K562 (cell line): ENCODE measurements at regions not wholly inside any gene's neighbourhood (a gene's known extent, or its start where the extent isn't known, plus 50 kb on each side); places are given as distances from the start of the nearest gene placed in this dataset.

ENCODE experiments used
- ATAC-seq: fragments of 200-7000 bp; cut with Tn5 transposase; 3 replicates; pipeline ENCODE4 v1.9.1; 2020; ENCODE audit warnings: moderate library complexity
- BruUV-seq: library from RNA; stranded (reverse); fragments of 400-500 nt; replicated peaks from 2 replicates; lab custom pipeline; 2021; lab: Mats Ljungman, UMichigan
- CTCF ChIA-PET: fragments of 300-600 bp; formaldehyde crosslinking; extraction: SDS; loops from one replicate; lab custom pipeline; 2021; ENCODE audit warnings: low intra/inter-chr PET ratio; lab: Yijun Ruan, JAX
- POLR2A ChIA-PET: fragments of 300-600, 350-650 bp; sonication (Branson Sonifier 250); formaldehyde crosslinking; extraction: SDS; loops from one replicate; lab custom pipeline; 2021; ENCODE audit warnings: antibody characterized with exemption, inconsistent platforms; lab: Yijun Ruan, JAX
- DNase-seq, 4 experiments: peaks; one replicate each; pipeline versions ENCODE4 v3.0.0 to v3.0.0-alpha.2; 2011 to 2018; ENCODE audit warnings: low spot score in 3 of 4, mixed read lengths in 3 of 4; ENCODE audit errors: extremely low read depth in 1 of 4
- FAIRE-seq: peaks from 2 replicates; lab custom pipeline; 2011; peaks lifted over from hg19 to GRCh38; lab: Jason Lieb, UNC
- H2AFZ ChIP-seq: 2 replicates; pipeline ENCODE4 v1.6.0; 2011; ENCODE audit warnings: low read depth, low read length, control low read depth, inconsistent platforms
- H3K27ac ChIP-seq: fragments of 200-600 bp; 3 replicates; pipeline ENCODE4 v1.8.0; 2011; ENCODE audit warnings: low read depth, mild to moderate bottlenecking, control low read depth, inconsistent platforms, low read length, moderate library complexity, mixed read lengths; ENCODE audit errors: extremely low read depth
- H3K27me3 ChIP-seq, 2 experiments: fragments of 300-600 bp in 1 of 2; 2 replicates in 1 of 2; 3 replicates in 1 of 2; pipeline versions ENCODE4 v1.6.0 to v1.8.0; 2011; ENCODE audit warnings: inconsistent platforms in 2 of 2, low read length in 2 of 2, mild to moderate bottlenecking in 1 of 2, mixed read lengths in 1 of 2, moderate library complexity in 1 of 2; ENCODE audit not compliant: control insufficient read depth in 2 of 2, insufficient read depth in 2 of 2
- H3K36me3 ChIP-seq: fragments of 300-600 bp; 3 replicates; pipeline ENCODE4 v1.8.0; 2011; ENCODE audit warnings: mild to moderate bottlenecking, low read length, inconsistent platforms; ENCODE audit not compliant: control insufficient read depth, insufficient read depth
- H3K4me1 ChIP-seq, 2 experiments: fragments of 200-600 bp in 1 of 2; replicated peaks in 1 of 2; 2 replicates in 1 of 2; 3 replicates in 1 of 2; pipeline versions ENCODE4 v1.5.1 to v1.8.0; 2011; ENCODE audit warnings: inconsistent platforms in 2 of 2, low read length in 2 of 2, mild to moderate bottlenecking in 1 of 2, mixed read lengths in 1 of 2, moderate library complexity in 1 of 2; ENCODE audit not compliant: control insufficient read depth in 2 of 2, insufficient read depth in 2 of 2
- H3K4me2 ChIP-seq: 2 replicates; pipeline ENCODE4 v1.6.1; 2011; ENCODE audit warnings: low read length, control low read depth, inconsistent platforms, mixed read lengths; ENCODE audit not compliant: insufficient read depth
- H3K4me3 ChIP-seq: fragments of 200-600 bp; sonication (generic), shearing (Covaris generic); 2 replicates; pipeline ENCODE4 v1.5.1; 2016; ENCODE audit warnings: control low read depth, inconsistent platforms
- H3K79me2 ChIP-seq: fragments of 200-600 bp; 3 replicates; pipeline ENCODE4 v1.8.0; 2011; ENCODE audit warnings: low read length, inconsistent platforms; ENCODE audit not compliant: control insufficient read depth, insufficient read depth
- H3K9ac ChIP-seq, 2 experiments: 2 replicates each; pipeline versions ENCODE4 v1.6.0 to v1.6.1; 2011; ENCODE audit warnings: low read depth in 2 of 2, low read length in 2 of 2, control low read depth in 1 of 2, inconsistent platforms in 1 of 2, mild to moderate bottlenecking in 1 of 2, mixed read lengths in 1 of 2; ENCODE audit not compliant: insufficient read depth in 1 of 2
- H3K9me1 ChIP-seq: one replicate; pipeline ENCODE4 v1.6.0; 2011; ENCODE audit warnings: inconsistent platforms, mild to moderate bottlenecking, low read length, moderate library complexity; ENCODE audit not compliant: control insufficient read depth, insufficient read depth
- H3K9me3 ChIP-seq: replicated peaks from 2 replicates; pipeline ENCODE4 v1.5.1; 2011; ENCODE audit warnings: low read depth, low read length, inconsistent platforms; ENCODE audit not compliant: control insufficient read depth, insufficient read depth
- H4K20me1 ChIP-seq: replicated peaks from 2 replicates; pipeline ENCODE4 v1.6.1; 2011; ENCODE audit warnings: low read length, inconsistent platforms, mixed read lengths; ENCODE audit not compliant: control insufficient read depth, insufficient read depth
- GTF2A2 ChIP-seq: IDR thresholded peaks from 2 replicates; pipeline ENCODE4 v1.6.1; 2016; ENCODE audit warnings: mild to moderate bottlenecking, missing genetic modification characterization, missing compliant biosample characterization
- HDAC1 ChIP-seq, 2 experiments: fragments of 450-650 bp; IDR thresholded peaks; 2 replicates each; pipeline ENCODE4 v1.6.1; 2016 to 2017; ENCODE audit warnings: inconsistent platforms in 1 of 2, mild to moderate bottlenecking in 1 of 2, moderate library complexity in 1 of 2
- SIN3A ChIP-seq, 2 experiments: fragments of 150-350 bp in 1 of 2; IDR thresholded peaks; 2 replicates each; pipeline ENCODE4 v1.6.1; 2011 to 2016; ENCODE audit warnings: borderline replicate concordance in 2 of 2, low read depth in 2 of 2, low read length in 2 of 2, mild to moderate bottlenecking in 2 of 2, moderate library complexity in 2 of 2; ENCODE audit not compliant: control insufficient read depth in 1 of 2
- ZNF124 ChIP-seq: sonication (generic); formaldehyde crosslinking; IDR thresholded peaks from 2 replicates; pipeline ENCODE4 v1.8.1; 2022; ENCODE audit warnings: missing genetic modification reagents
- WGBS: fragments of 100-300 bp; shearing (Covaris generic); methylation state at CpG from one replicate; pipeline ENCODE4 v1.1.6; 2016; ENCODE audit warnings: low coverage, mixed read lengths; ENCODE audit not compliant: insufficient coverage; ENCODE audit errors: missing lambda C conversion rate; 5-methylcytosine and 5-hydroxymethylcytosine counted together
- in situ Hi-C: fragments of 300-500 bp; cut with MboI; formaldehyde crosslinking; loops from 4 replicates; pipeline ENCODE4 v1.15.0; 2018; ENCODE audit warnings: inconsistent platforms, mixed read lengths
- intact Hi-C: fragments of 100-400 bp; cut with micrococcal nuclease; formaldehyde crosslinking; loops from 2 replicates; pipeline ENCODE4 v1.14.2; 2022
- TF ChIP-seq, protein P1 (sequence below): fragments of 450-650 bp; conservative IDR thresholded peaks from 2 replicates; pipeline ENCODE4 v1.6.1; 2016; ENCODE audit warnings: missing genetic modification characterization, low read depth, mild to moderate bottlenecking, control low read depth, missing compliant biosample characterization

DNA sequence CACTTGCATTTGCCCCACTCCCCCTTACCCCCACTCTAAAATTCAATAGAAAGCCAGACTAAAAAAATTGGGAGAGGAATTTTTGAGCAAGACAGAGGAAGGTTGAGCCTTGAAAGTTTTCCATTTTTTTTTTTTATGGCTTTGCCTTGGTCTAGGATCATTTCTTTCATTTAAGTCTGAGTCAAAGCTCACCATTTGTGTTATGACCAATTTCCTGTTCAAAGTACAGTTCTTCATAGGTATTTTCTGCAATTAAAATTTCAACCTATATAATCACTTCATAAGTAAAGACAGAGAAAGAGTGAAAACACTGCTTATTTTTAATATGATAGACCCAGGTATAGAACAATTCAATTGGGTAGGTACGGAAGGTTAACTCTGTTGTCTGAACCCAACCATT lies 436.6 kb upstream of the ADGRL2 start:
- 0 out of 2 replicates have a peak, but pooled peaks cover 2% of the 10 kb centered on the region for H3K9me3 ChIP-seq
- no TSS peak for BruUV-seq
- no peaks in the 10 kb centered on the region for H4K20me1 ChIP-seq
- ATAC-seq, result no peak
- H3K9me1 ChIP-seq, result no peaks in the 10 kb centered on the region
- no peak overlapping the region for H3K4me2 ChIP-seq
- TF ChIP-seq, protein P1, sequence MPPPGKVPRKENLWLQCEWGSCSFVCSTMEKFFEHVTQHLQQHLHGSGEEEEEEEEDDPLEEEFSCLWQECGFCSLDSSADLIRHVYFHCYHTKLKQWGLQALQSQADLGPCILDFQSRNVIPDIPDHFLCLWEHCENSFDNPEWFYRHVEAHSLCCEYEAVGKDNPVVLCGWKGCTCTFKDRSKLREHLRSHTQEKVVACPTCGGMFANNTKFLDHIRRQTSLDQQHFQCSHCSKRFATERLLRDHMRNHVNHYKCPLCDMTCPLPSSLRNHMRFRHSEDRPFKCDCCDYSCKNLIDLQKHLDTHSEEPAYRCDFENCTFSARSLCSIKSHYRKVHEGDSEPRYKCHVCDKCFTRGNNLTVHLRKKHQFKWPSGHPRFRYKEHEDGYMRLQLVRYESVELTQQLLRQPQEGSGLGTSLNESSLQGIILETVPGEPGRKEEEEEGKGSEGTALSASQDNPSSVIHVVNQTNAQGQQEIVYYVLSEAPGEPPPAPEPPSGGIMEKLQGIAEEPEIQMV, result no peak
- TF ChIP-seq GTF2A2 (no peak), SIN3A (IDR thresholded peaks at IDR 0.05; ENCODE audit: borderline replicate concordance in 2 of 2, control insufficient read depth in 1 of 2, low read depth in 2 of 2, low read length in 2 of 2) (no peak), ZNF124 (CRISPR knock-in tag) (no peak), HDAC1 (IDR thresholded peaks at IDR 0.05) (no peak)
- H3K27me3 ChIP-seq, result no peaks in the 10 kb centered on the region
- DNase-seq, result no peak
- H2AFZ ChIP-seq, result no peak overlapping the region
- no peaks in the 10 kb centered on the region for H3K4me1 ChIP-seq
- WGBS, result 0% methylated on average over 1 of the region's 1 CpG
- H3K9ac ChIP-seq, result no peak overlapping the region
- intact Hi-C loops (no loop called here), in situ Hi-C loops (no loop called here)
- H3K27ac ChIP-seq, result no peak overlapping the region
- H3K4me3 ChIP-seq, result no peak overlapping the region
- no peaks in the 10 kb centered on the region for H3K79me2 ChIP-seq
- no peak for FAIRE-seq
- POLR2A ChIA-PET, result no interaction called here
- CTCF ChIA-PET, result no interaction called here
- H3K36me3 ChIP-seq, result no peaks in the 10 kb centered on the region
